PC-9 (cell line): ENCODE measurements at regions not wholly inside any gene's neighbourhood (a gene's known extent, or its start where the extent isn't known, plus 50 kb on each side); places are given as distances from the start of the nearest gene placed in this dataset.

Experiments
- BruUV-seq: library from RNA; stranded (reverse); fragments of 400-500 nt; replicated peaks from 2 replicates; lab custom pipeline; 2021; lab: Mats Ljungman, UMichigan
- CTCF ChIA-PET: fragments of 300-600 bp; sonication (Branson Sonifier 250); formaldehyde crosslinking; loops from one replicate; lab custom pipeline; 2022; ENCODE audit warnings: antibody characterized with exemption; lab: Charles Lee
- POLR2A ChIA-PET: fragments of 300-600 bp; sonication (Branson Sonifier 250); formaldehyde crosslinking; loops from one replicate; lab custom pipeline; 2022; ENCODE audit warnings: antibody characterized with exemption; ENCODE audit not compliant: unreplicated experiment; lab: Charles Lee
- DNase-seq, 2 experiments: peaks; one replicate each; pipeline versions ENCODE4 v3.0.0 to v3.0.0-alpha.2; 2015 to 2022; ENCODE audit warnings: mixed read lengths in 1 of 2
- H2AFZ ChIP-seq: fragments of 200-600 bp; sonication (generic); 2 replicates; pipeline ENCODE4 v1.8.1; 2017; ENCODE audit warnings: antibody characterized with exemption
- H3F3A ChIP-seq: fragments of 200-600 bp; sonication (generic); 2 replicates; pipeline ENCODE4 v1.8.1; 2017; ENCODE audit warnings: antibody characterized with exemption, mild to moderate bottlenecking, low read depth; ENCODE audit not compliant: insufficient read depth
- H3K27ac ChIP-seq: fragments of 200-600 bp; sonication (generic); 2 replicates; pipeline ENCODE4 v1.6.1; 2016; ENCODE audit warnings: mixed run types
- H3K27me3 ChIP-seq: fragments of 200-600 bp; sonication (generic); 2 replicates; pipeline ENCODE4 v1.6.1; 2016; ENCODE audit warnings: low read depth, mixed run types; ENCODE audit not compliant: insufficient read depth
- H3K36me3 ChIP-seq: fragments of 200-600 bp; sonication (generic); 2 replicates; pipeline ENCODE4 v1.6.1; 2016; ENCODE audit warnings: low read depth, mixed run types
- H3K4me1 ChIP-seq: fragments of 200-600 bp; sonication (generic); replicated peaks from 2 replicates; pipeline ENCODE4 v1.6.1; 2016; ENCODE audit warnings: mixed run types; ENCODE audit not compliant: insufficient read depth
- H3K4me2 ChIP-seq: fragments of 200-600 bp; sonication (generic); 2 replicates; pipeline ENCODE4 v1.6.1; 2017; ENCODE audit warnings: mixed run types
- H3K4me3 ChIP-seq: fragments of 200-600 bp; sonication (generic); 2 replicates; pipeline ENCODE4 v1.6.1; 2016; ENCODE audit warnings: mixed run types
- H3K79me2 ChIP-seq: fragments of 200-600 bp; sonication (generic); 2 replicates; pipeline ENCODE4 v1.6.1; 2017; ENCODE audit warnings: low read depth, mixed run types
- H3K9me2 ChIP-seq: fragments of 200-600 bp; sonication (generic); 2 replicates; pipeline ENCODE4 v1.8.1; 2017; ENCODE audit warnings: mild to moderate bottlenecking; ENCODE audit not compliant: insufficient read depth
- H3K9me3 ChIP-seq: fragments of 200-600 bp; sonication (generic); 2 replicates; pipeline ENCODE4 v1.8.1; 2016; ENCODE audit warnings: low read depth; ENCODE audit not compliant: insufficient read depth
- H4K20me1 ChIP-seq: fragments of 200-600 bp; sonication (generic); 2 replicates; pipeline ENCODE4 v1.8.1; 2017; ENCODE audit not compliant: insufficient read depth
- CTCF ChIP-seq: fragments of 200-600 bp; sonication (generic); conservative IDR thresholded peaks from 2 replicates; pipeline ENCODE4 v1.6.1; 2017; ENCODE audit warnings: mixed run types, antibody characterized with exemption, mild to moderate bottlenecking, moderate library complexity
- EZH2 ChIP-seq: fragments of 200-600 bp; sonication (generic); IDR thresholded peaks from 2 replicates; pipeline ENCODE4 v1.8.0; 2017; ENCODE audit warnings: antibody characterized with exemption, low read depth
- intact Hi-C: fragments of 100-400 bp; cut with micrococcal nuclease; formaldehyde crosslinking; loops from one replicate; pipeline ENCODE4 v1.10.0; 2022; ENCODE audit not compliant: unreplicated experiment

- no TSS peak for BruUV-seq
- H3F3A ChIP-seq: no peaks in the 10 kb centered on the region
- H3K9me2 ChIP-seq: no peaks in the 10 kb centered on the region
- no peaks in the 10 kb centered on the region for H3K79me2 ChIP-seq
- POLR2A ChIA-PET: no interaction called here
- H4K20me1 ChIP-seq: no peaks in the 10 kb centered on the region
- no peaks in the 10 kb centered on the region for H3K9me3 ChIP-seq
- no peak for TF ChIP-seq EZH2
- no peak for TF ChIP-seq CTCF
- H3K27me3 ChIP-seq: peaks cover 44% of the 10 kb centered on the region
- no peak overlapping the region for H3K4me2 ChIP-seq
- no peaks in the 10 kb centered on the region for H3K36me3 ChIP-seq
- no peak for DNase-seq
- no peaks in the 10 kb centered on the region for H3K4me1 ChIP-seq
- H2AFZ ChIP-seq: no peak overlapping the region
- no peak overlapping the region for H3K4me3 ChIP-seq
- H3K27ac ChIP-seq: no peak overlapping the region
- intact Hi-C loops: no loop called here
- CTCF ChIA-PET: no interaction called here
Measured at GRCh38 chr19:31096935-31097545, 252.2 kb downstream of the TSHZ3 start.

DNA sequence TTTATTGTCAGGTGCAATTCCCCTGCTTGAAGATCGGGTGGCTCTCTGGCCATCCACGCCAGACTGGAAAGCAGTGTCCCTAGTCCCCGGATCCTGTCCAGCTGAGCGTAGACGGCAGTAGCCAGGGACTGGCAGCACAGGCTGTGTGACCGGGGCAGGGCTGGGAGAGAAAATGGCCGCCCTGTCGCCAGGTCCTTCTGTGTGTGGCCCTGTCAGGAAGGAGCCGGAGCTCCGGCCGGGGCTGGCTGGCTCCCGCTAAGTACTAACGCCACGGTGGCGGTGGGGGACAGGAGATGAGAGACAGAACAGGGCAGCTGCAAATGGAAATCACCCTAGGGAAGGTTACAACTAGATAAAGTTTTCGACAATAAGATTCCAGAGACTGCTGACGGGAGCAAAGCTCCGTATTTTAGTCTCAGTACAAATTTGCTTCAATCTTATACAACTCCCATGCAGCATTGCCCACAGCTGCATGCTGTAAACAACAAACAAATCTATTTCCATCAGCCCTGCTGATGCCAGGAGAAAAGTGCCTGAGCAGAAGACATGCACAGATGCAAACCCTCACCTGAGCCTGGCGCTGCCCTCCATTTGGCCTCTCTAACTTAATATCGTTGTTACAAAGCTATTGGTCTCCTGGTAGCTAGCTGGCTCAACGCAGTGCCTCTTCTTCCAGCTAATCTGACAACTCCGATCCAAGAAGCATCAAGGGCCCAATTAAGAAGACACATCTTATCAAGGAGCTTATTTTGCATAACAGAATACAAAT is 253.0 kb downstream of the TSHZ3 start:
- Histone ChIP-seq H3K9me2 (no peaks in the 10 kb centered on the region), H2AFZ (no peak overlapping the region), H3K4me1 (no peaks in the 10 kb centered on the region), H3F3A (no peaks in the 10 kb centered on the region), H3K79me2 (no peaks in the 10 kb centered on the region), H3K27ac (no peak overlapping the region), H3K36me3 (no peaks in the 10 kb centered on the region), H4K20me1 (no peaks in the 10 kb centered on the region), H3K4me2 (no peak overlapping the region), H3K4me3 (no peak overlapping the region), H3K27me3 (peaks cover 38% of the 10 kb centered on the region), H3K9me3 (no peaks in the 10 kb centered on the region)
- ChIA-PET CTCF (no interaction called here), POLR2A (no interaction called here)
- no TSS peak for BruUV-seq
- TF ChIP-seq EZH2 (no peak), CTCF (no peak)
- intact Hi-C loops: no loop called here
- DNase-seq: no peak

- H3K9me3 ChIP-seq: no peaks in the 10 kb centered on the region
- H3K9me2 ChIP-seq: no peaks in the 10 kb centered on the region
- H3K79me2 ChIP-seq: no peaks in the 10 kb centered on the region
- CTCF ChIA-PET: no interaction called here
- no peaks in the 10 kb centered on the region for H3K4me1 ChIP-seq
- no peak for DNase-seq
- no peak overlapping the region for H2AFZ ChIP-seq
- no peaks in the 10 kb centered on the region for H4K20me1 ChIP-seq
- no peaks in the 10 kb centered on the region for H3F3A ChIP-seq
- H3K36me3 ChIP-seq: no peaks in the 10 kb centered on the region
- TF ChIP-seq EZH2 (no peak), CTCF (no peak)
- intact Hi-C loops: no loop called here
- no peak overlapping the region for H3K4me2 ChIP-seq
- peaks cover 28% of the 10 kb centered on the region for H3K27me3 ChIP-seq
- BruUV-seq: no TSS peak
- POLR2A ChIA-PET: no interaction called here
- H3K27ac ChIP-seq: no peak overlapping the region
- no peak overlapping the region for H3K4me3 ChIP-seq
Measured at GRCh38 chr19:31095100-31095804, 254.0 kb downstream of the TSHZ3 start.
